ENCODE measurements at regions not wholly inside any gene's neighbourhood (a gene's known extent, or its start where the extent isn't known, plus 50 kb on each side); places are given as distances from the start of the nearest gene placed in this dataset.
A peak's percentile ranks its signal among the peaks of the same experiment; 100 is the strongest.

DNA sequence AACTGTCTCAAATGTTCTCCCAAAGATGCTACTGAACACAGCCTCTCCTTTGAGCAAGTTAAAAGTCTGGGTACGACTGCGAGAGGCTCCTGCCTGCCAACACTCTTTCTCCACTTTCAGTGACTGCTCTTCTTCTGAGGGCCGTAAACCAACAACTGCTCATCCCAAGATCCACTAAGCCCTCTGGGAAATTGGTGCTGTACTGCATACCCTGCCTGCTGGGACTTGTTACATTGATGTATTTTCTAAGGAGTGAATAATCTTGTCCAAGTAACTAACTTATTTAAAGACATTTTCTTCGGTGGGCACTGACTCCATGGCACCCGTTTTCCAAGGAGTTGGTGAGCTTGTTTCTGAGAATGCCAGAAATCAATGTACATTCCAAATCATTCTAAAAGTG lies 87.2 kb downstream of the ZNF280B start:
- TF ChIP-seq GATA1 (IDR thresholded peaks at IDR 0.05; ENCODE audit: low read depth, low read length) (no peak), POLR2A (IDR thresholded peaks at IDR 0.05; ENCODE audit: low read length) (no peak)
- DNase-seq = no peak

DNA sequence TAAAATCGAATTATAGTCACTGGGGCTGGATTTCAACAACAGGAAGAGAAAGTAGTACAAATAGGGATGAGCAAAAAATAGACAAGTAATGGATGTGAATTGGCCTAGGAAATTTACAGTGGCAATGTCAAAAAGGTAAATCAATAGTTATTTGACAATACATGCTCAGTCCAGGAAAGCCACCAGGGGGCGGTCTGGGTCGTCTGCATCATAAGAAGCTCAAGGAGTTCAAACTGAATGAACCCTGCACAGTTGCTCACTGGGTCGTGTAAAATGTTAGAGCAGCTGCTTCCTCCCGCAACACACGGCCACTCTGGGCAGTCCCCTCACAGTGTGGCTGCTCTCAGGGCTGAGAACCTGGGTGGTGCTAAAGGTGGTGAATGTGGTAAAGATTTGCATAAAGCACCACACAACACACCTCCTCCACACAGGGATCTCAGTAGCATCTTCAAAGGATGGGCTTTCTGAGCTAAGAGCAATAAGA lies 85.9 kb downstream of the ZNF280B start:
- peak; percentile 42 to 69 for DNase-seq
- TF ChIP-seq POLR2A (IDR thresholded peaks at IDR 0.05; ENCODE audit: low read length) (no peak), GATA1 (IDR thresholded peaks at IDR 0.05; ENCODE audit: low read depth, low read length) (no peak)

DNA sequence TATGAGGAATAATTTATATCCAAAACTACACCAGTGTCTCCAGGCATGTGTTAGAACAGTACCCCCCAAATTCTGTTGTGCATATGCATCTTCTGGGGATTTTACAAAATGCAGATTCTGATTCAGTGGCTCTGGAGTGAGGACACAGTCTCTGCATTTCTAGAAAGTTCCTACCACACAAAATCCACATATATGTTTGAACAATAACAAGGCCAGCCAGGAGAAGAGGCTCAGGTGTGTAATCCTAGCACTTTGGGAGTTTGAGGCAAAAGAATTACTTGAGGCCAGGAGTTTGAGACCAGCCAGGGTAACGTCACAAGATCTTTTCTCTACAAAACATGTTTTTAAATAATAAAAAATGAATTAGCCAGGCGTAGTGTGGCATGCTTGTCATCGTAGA lies 84.9 kb downstream of the ZNF280B start:
- no peak for TF ChIP-seq POLR2A (IDR thresholded peaks at IDR 0.05; ENCODE audit: low read length)
- no peak for TF ChIP-seq GATA1 (IDR thresholded peaks at IDR 0.05; ENCODE audit: low read depth, low read length)
- no peak for DNase-seq

DNA sequence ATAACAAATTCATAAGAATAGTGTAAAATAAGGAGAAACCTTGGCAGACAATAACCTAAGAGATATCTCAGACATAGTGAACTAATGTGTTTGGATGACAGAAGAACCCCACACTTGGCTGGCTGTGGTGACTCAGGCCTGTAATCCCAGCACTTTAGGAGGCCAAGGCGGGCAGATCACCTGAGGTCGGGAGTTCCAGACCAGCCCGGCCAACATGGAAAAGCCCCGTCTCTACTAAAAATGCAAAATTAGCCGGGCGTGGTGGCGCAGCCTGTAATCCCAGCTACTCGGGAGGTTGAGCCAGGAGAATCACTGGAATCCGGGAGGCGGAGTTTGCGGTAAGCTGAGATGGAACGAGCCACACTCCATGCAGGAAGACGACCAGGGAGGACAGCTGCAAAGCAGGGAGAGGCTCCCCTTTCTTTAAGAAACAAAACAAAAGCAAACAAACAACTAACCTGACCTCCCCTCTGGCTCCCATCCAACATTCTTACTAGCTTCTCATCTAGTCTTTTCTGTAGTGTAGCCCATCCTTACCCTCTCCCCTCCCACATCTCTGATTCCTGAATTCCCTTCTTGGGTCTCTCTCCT lies 84.2 kb downstream of the ZNF280B start:
- no peak for DNase-seq
- no peak for TF ChIP-seq GATA1 (IDR thresholded peaks at IDR 0.05; ENCODE audit: low read depth, low read length)
- TF ChIP-seq POLR2A (IDR thresholded peaks at IDR 0.05; ENCODE audit: low read length) = no peak

DNA sequence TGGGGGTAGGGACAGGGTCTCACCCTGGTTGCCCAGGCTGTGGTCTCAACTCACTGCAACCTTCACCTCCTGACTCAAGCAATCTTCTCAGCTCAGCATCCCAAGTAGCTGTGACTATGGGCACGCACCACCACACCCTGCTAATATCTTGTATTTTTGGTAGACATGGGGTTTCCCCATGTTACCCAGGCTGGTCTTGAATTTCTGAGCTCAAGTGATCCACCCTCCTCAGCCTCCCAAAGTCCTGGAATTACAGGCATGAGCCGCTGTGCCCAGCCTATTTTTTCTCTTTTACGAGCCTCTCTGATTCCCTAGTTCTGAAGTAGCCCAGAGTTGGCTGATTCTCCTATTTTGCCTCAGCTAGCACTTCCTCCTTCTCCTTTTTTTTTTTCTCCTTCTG lies 83.6 kb downstream of the ZNF280B start:
- DNase-seq = no peak
- TF ChIP-seq GATA1 (IDR thresholded peaks at IDR 0.05; ENCODE audit: low read depth, low read length) (no peak), POLR2A (IDR thresholded peaks at IDR 0.05; ENCODE audit: low read length) (no peak)

DNA sequence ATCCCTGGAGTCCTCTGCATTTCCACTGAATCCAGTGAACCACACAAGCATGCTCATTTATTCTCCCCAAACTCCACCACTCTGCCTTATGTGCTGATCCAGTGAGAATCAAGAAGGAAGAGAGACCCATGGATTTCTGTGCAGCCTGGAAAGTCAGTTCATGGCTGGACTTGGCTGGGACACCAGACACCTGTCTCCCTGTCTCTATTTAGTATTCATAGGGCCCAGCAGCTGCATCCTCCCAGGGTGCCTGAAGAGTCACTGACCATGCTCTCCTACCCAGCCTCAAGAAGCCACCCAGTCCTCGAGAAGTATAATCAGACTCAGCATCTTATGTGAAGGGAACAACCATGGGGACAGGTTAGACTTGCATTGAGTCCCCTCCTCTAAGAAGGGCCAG lies 83.2 kb downstream of the ZNF280B start:
- no peak for DNase-seq
- TF ChIP-seq GATA1 (IDR thresholded peaks at IDR 0.05; ENCODE audit: low read depth, low read length) (no peak), POLR2A (IDR thresholded peaks at IDR 0.05; ENCODE audit: low read length) (no peak)

DNA sequence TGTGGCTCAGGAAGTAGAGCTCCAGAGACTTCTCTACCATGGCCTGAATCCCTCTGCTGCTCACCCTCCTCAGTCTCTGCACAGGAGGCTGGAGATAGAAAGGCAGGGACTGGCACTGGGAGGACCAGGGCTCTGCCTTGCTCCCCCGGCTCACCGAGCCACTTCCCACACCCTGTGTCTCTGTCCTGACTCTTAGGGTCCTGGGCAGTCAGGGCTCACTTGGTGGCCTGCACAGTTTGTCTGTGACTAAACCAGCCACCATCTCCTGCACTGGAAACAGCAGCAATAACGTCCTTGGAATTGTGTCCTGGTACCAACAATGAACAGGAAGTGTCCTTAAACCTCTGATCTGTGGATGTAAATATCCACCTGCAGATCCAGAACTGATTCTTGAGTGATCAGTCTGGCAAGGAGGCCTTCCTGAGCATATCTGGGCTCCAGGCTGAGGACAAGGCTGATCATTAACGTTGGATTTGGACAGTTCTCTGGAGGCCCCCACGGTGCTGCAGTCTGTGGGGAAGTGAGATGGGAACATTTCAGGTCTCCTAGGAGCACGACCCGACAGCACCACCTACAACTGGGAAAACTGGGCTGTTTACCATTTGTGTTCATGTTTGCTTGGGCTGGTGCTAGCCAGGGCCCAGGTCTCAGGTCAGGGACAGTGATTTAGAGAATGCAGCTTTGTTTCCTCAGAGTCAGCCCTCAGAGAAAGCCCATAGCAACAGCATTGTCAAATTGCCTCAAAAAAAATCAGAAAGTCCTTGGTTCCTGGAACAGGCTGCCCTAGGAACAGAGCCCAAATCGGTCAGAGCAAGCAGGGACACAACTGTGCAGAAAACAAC lies 82.5 kb downstream of the ZNF280B start:
- TF ChIP-seq POLR2A (IDR thresholded peaks at IDR 0.05; ENCODE audit: low read length) = no peak
- TF ChIP-seq GATA1 (IDR thresholded peaks at IDR 0.05; ENCODE audit: low read depth, low read length) = no peak
- no peak for DNase-seq

DNA sequence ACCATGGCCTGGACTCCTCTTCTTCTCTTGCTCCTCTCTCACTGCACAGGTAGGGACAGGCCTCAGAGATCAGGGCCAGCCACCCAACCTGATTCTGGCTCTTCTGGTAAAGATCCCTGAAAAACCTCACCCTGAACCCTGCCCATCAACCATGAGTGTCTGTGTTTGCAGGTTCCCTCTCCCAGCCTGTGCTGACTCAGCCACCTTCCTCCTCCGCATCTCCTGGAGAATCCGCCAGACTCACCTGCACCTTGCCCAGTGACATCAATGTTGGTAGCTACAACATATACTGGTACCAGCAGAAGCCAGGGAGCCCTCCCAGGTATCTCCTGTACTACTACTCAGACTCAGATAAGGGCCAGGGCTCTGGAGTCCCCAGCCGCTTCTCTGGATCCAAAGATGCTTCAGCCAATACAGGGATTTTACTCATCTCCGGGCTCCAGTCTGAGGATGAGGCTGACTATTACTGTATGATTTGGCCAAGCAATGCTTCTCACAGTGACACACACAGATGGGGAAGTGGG lies 80.9 kb downstream of the ZNF280B start:
- TF ChIP-seq GATA1 (IDR thresholded peaks at IDR 0.05; ENCODE audit: low read depth, low read length) (no peak), POLR2A (IDR thresholded peaks at IDR 0.05; ENCODE audit: low read length) (no peak)
- no peak for DNase-seq

DNA sequence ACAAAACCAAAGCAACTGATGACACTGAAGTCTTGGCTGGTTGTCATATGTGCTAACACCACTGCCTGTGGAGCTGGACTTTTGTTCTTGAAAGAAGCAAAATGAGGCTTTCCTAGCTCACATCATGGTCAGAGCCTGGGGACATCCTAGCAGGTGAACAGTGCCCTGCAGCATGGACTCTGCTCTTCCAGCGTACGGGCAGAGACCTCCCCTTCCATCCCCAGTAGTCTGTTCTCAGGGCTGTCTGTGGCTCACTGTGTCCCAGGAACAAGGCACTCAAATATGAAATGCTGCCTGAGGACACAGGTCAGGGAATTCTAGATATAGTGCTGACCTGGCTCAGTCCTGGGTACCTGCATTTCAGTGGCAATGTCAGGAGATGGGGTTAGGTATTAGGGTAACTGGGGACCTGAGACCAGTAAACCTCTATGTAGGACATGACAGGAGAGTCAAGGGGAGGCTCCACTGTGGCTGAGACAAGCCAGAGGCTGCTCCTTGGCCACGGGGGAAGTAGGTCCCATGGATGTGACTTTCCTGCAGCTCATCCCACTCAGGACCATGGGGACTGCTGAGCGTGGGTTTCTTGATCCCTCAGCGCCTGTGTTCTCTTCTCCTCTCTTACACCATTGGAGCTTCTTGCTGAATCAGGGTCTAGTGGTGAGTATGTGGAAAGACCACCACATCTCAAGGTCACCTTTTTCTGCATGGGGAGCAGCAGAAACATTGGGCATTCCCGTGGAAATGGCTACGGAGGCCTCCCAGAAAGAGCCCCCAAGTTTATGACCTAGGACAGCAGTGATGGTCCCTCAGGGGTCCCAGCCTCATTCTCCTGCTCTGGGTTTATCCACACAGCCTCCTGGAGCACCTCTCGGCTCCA lies 80.1 kb downstream of the ZNF280B start:
- no peak for TF ChIP-seq POLR2A (IDR thresholded peaks at IDR 0.05; ENCODE audit: low read length)
- no peak for DNase-seq

DNA sequence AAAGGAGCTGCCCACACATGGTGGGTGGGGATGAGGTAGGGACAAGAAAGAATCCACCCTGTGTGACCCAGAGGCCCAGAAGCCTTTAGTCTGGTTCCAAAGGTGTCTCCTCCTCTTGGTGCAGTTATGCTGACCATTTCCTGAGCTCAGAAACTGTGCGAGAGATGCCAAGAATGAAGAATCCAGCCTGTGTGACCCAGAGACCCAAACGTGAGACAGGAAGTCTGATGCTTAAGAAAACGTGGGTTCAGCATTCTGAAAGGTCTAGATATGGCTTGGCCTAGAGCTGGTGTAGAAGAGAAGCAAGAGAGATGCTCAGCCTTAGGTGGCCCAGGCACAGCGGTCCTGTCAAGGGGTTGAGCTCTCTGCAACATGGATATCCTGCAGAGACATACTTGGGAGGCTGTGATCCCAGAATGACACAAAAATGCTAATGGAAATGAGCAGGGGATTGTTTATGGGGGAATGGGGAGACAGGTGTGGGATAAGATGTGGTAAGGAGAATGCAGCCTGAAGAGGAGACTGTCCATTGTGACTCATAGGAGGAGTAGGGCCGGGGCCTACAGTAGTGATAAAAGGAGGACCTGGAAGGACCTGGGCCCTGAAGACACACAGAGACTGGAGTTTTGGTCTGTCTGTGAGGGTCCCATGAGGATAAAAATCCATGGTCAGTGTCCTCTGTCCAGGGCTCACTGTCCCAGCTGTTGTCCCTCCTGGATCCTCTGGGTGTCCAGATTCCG lies 79.0 kb downstream of the ZNF280B start:
- DNase-seq = no peak
- TF ChIP-seq GATA1 (IDR thresholded peaks at IDR 0.05; ENCODE audit: low read depth, low read length) (no peak), POLR2A (IDR thresholded peaks at IDR 0.05; ENCODE audit: low read length) (no peak)

DNA sequence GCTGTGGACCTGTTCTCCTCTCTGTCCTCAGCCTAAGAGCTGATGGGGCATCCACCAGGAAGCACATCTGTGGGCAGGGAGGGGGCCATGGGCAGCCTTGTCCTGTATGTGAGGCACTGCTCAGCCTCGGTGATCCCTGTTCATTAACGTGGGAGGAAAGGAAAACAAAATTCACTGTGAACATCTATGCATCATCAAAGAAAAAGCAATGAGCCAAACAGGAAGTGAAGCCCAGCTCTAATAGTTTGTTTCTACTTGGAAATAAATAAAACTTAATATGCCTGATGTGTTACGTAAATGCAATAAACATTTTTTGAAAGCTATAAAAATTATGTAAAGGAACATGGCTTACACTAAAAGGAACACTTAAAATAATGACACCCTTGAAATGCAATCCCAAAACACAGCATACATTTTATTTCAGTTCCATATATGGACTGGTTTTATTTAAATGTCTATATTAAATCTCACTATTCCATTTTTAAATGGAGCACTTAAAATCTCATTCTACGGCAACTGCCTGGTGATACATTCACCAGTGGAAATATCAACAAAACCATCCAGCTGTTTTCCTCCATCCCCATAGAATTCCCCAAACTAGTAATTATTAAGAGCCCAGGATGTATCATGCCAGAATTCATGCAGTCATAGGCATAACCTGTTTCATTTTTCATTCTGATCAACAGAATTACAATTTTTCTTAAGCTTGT lies 78.3 kb downstream of the ZNF280B start:
- no peak for DNase-seq
- TF ChIP-seq GATA1 (IDR thresholded peaks at IDR 0.05; ENCODE audit: low read depth, low read length) (no peak), POLR2A (IDR thresholded peaks at IDR 0.05; ENCODE audit: low read length) (no peak)

DNA sequence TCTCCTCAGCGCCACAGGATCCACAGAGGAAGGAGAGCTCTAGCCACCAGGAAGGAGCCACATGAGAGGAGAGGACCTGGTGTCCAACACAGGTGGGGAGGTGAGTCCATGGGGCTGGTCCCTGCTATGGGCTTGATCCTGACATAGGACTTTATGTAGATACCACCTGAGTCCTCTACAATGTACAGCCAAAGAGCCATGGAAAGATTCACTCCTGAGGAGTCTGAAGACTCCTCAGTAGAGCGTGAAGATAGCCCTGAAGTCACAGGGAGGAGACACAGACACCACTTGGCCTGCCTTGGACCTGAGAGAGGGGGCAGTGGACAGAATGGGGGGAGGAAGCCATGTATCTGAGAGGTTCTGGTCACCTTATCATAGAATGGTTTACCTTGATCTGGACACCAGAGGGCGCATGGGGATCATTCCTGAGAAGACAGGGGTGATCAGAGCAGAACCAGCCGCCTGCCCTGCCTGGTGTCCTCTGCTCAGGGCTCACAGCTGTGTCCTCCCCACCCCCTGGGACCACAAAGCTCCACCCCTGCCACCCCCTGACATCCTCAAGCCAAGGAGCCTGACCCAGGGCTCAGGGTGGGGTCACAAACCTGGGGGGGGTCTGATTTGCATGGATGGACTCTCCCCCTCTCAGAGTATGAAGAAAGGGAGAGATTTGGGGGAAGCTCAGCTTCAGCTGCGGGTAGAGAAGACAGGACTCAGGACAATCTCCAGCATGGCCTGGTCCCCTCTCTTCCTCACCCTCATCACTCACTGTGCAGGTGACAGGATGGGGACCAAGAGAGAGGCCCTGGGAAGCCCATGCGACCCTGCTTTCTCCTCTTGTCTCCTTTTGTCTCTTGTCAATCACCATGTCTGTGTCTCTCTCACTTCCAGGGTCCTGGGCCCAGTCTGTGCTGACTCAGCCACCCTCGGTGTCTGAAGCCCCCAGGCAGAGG lies 77.0 kb downstream of the ZNF280B start:
- TF ChIP-seq GATA1 (IDR thresholded peaks at IDR 0.05; ENCODE audit: low read depth, low read length) (no peak), POLR2A (IDR thresholded peaks at IDR 0.05; ENCODE audit: low read length) (no peak)
- DNase-seq = peak; percentile 33 to 64
